ENCODE measurements at regions not wholly inside any gene's neighbourhood (a gene's known extent, or its start where the extent isn't known, plus 50 kb on each side); places are given as distances from the start of the nearest gene placed in this dataset.

DNA sequence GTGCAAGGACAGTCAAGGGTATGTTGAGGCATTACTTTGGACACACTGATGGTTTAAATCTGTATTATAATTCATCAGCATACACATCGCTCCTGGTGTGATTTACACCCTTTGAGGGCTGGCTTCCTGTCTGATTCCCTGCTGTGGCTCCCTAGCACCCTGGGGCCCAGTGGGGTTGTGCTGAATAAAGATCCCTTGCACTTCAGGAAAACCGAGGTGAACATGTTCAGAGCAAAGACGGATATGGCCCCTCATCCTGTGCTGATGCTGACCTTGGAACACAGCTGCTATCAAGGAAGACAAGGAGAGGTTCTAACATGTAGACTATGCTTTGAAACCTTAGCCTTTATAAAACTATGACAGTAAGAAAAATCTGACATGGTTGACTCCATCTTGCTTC, 84.6 kb upstream of the UNC5B start:
- H3K14ac ChIP-seq (replicated peaks; ENCODE audit: low read depth, low read length) = no peak overlapping the region
- no peak overlapping the region for H2AK5ac ChIP-seq (ENCODE audit: low read depth, low read length)
- no peaks in the 10 kb centered on the region for H3K36me3 ChIP-seq (ENCODE audit: control insufficient read depth, insufficient read depth, low read length)
- H2AFZ ChIP-seq (replicated peaks; ENCODE audit: low read length, poor library complexity) = no peak overlapping the region
- H3K4ac ChIP-seq (ENCODE audit: low read depth, low read length) = no peak overlapping the region
- in situ Hi-C loops (cut with MboI; ENCODE audit: low sequenced_read_pairs) (no loop called here), dilution Hi-C loops (cut with HindIII; ENCODE audit: low sequenced_read_pairs, unreplicated experiment) (no loop called here), intact Hi-C loops (cut with micrococcal nuclease) (no loop called here)
- no peaks in the 10 kb centered on the region for H3K4me1 ChIP-seq (ENCODE audit: control insufficient read depth, insufficient read depth, low read length)
- no peak overlapping the region for H2BK5ac ChIP-seq (ENCODE audit: low read depth, low read length, poor library complexity, severe bottlenecking)
- no peak overlapping the region for H4K91ac ChIP-seq (ENCODE audit: insufficient read depth, low read depth, low read length)
- CTCF ChIA-PET = no interaction called here
- ATAC-seq (ENCODE audit: low read depth) = no peak
- no peaks in the 10 kb centered on the region for H4K20me1 ChIP-seq (ENCODE audit: insufficient read depth, low read length)
- no peak overlapping the region for H3K56ac ChIP-seq (ENCODE audit: extremely low read depth, insufficient read depth, low read length)
- no peak overlapping the region for H4K8ac ChIP-seq (ENCODE audit: low read depth in 2 of 2, low read length in 2 of 2)
- no peak overlapping the region for H3K27ac ChIP-seq (ENCODE audit: insufficient read depth, low read length)
- H2BK120ac ChIP-seq (ENCODE audit: low read depth, low read length) = no peak overlapping the region
- H3K9me3 ChIP-seq (ENCODE audit: control insufficient read depth, insufficient read depth, low read length) = no peaks in the 10 kb centered on the region
- 43% methylated on average over 2 of the region's 3 CpGs; no CpG with 5 or more reads in 1 of the 2 experiments for WGBS, 2 experiments (ENCODE audit: extremely low coverage in 2 of 2, insufficient read length in 1 of 2)
- H2AK9ac ChIP-seq (replicated peaks; ENCODE audit: low read depth, low read length, poor library complexity) = no peak overlapping the region
- no peak overlapping the region for H3K9ac ChIP-seq (ENCODE audit: low read depth, low read length)
- no peaks in the 10 kb centered on the region for H3K9me1 ChIP-seq (ENCODE audit: insufficient read depth, low read length)
- no peaks in the 10 kb centered on the region for H3K79me1 ChIP-seq (ENCODE audit: low read depth in 1 of 2, low read length in 2 of 2)
- H4K5ac ChIP-seq (ENCODE audit: low read depth, low read length) = no peak overlapping the region
- H2BK15ac ChIP-seq (ENCODE audit: low read depth, low read length) = no peak overlapping the region
- no TSS peak for BruUV-seq (replicated peaks)
- no peak overlapping the region for H3K4me3 ChIP-seq (ENCODE audit: insufficient read depth, low read depth, low read length)
- no peak overlapping the region for H3K4me2 ChIP-seq (ENCODE audit: low read depth, low read length)
- H3K18ac ChIP-seq (ENCODE audit: low read depth, low read length) = no peak overlapping the region
- peaks cover 27% of the 10 kb centered on the region for H3K27me3 ChIP-seq (ENCODE audit: control insufficient read depth, insufficient read depth, low read length)
- DNase-seq = no peak
- H2BK20ac ChIP-seq (ENCODE audit: low read depth, low read length) = no peak overlapping the region
- TF ChIP-seq POLR2A (IDR thresholded peaks at IDR 0.05; ENCODE audit: low read depth, low read length) (no peak), RCOR1 (IDR thresholded peaks at IDR 0.05; ENCODE audit: insufficient replicate concordance, low read length) (no peak), MAFK (IDR thresholded peaks at IDR 0.05; ENCODE audit: low read depth, low read length) (no peak), FOS (IDR thresholded peaks at IDR 0.05; ENCODE audit: low read depth, low read length) (no peak), CEBPB (IDR thresholded peaks at IDR 0.05; ENCODE audit: low read depth, low read length) (no peak), MAZ (IDR thresholded peaks at IDR 0.05; ENCODE audit: borderline replicate concordance, low read depth, low read length) (no peak), NFE2L2 (IDR thresholded peaks at IDR 0.05; ENCODE audit: low read depth, low read length) (no peak), SMC3 (IDR thresholded peaks at IDR 0.05; ENCODE audit: low read depth, low read length) (no peak), MXI1 (IDR thresholded peaks at IDR 0.05; ENCODE audit: borderline replicate concordance, low read depth, low read length) (no peak), RFX5 (IDR thresholded peaks at IDR 0.05; ENCODE audit: low read depth, low read length) (no peak), CHD1 (IDR thresholded peaks at IDR 0.05; ENCODE audit: low read depth, low read length) (no peak)
- TF ChIP-seq, protein P1, sequence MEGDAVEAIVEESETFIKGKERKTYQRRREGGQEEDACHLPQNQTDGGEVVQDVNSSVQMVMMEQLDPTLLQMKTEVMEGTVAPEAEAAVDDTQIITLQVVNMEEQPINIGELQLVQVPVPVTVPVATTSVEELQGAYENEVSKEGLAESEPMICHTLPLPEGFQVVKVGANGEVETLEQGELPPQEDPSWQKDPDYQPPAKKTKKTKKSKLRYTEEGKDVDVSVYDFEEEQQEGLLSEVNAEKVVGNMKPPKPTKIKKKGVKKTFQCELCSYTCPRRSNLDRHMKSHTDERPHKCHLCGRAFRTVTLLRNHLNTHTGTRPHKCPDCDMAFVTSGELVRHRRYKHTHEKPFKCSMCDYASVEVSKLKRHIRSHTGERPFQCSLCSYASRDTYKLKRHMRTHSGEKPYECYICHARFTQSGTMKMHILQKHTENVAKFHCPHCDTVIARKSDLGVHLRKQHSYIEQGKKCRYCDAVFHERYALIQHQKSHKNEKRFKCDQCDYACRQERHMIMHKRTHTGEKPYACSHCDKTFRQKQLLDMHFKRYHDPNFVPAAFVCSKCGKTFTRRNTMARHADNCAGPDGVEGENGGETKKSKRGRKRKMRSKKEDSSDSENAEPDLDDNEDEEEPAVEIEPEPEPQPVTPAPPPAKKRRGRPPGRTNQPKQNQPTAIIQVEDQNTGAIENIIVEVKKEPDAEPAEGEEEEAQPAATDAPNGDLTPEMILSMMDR (conservative IDR thresholded peaks at IDR 0.05; ENCODE audit: low read depth, low read length) = no peak
- H3K23ac ChIP-seq (ENCODE audit: low read depth, low read length) = no peak overlapping the region
- POLR2A ChIA-PET (ENCODE audit: unreplicated experiment) = no interaction called here

All from IMR-90 (cell line).